ENCODE measurements at regions not wholly inside any gene's neighbourhood (a gene's known extent, or its start where the extent isn't known, plus 50 kb on each side); places are given as distances from the start of the nearest gene placed in this dataset.
A peak's percentile ranks its signal among the peaks of the same experiment; 100 is the strongest.

DNA sequence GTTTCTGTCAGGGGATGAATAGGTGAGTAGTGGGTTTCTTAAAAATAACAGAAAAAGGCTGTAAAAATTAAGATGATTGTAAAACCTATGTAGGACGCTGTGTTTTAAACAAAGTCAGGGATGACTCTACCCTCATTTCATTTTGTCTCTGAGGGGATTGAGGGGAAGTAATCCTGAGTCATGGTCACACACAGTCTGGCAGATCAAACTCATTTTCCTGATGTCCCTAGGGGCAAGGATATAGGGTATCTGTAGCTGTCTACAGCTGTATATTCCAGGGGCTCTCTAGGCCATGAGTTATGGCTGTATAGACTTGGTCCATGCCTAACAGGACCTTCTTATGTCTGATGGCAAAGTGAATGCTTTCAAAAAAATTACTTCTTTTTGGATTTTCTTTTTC is 421.1 kb downstream of the PDCD6IP start:
- no peak for DNase-seq (ENCODE audit: low spot score)
- peaks cover 55% of the 10 kb centered on the region for H3K4me1 Mint-ChIP-seq (ENCODE audit: low read depth)
- no peaks in the 10 kb centered on the region for H3K27me3 Mint-ChIP-seq (ENCODE audit: low read depth)
- peak overlapping the region; percentile 39 for H3K27ac Mint-ChIP-seq (ENCODE audit: unreplicated experiment)
- H3K36me3 Mint-ChIP-seq (ENCODE audit: low read depth), result peaks cover 1% of the 10 kb centered on the region
- no peak overlapping the region for H3K4me3 Mint-ChIP-seq (ENCODE audit: unreplicated experiment)
- peaks cover 2% of the 10 kb centered on the region for H3K9me3 Mint-ChIP-seq (ENCODE audit: low read depth)
- TF ChIP-seq, protein P1, sequence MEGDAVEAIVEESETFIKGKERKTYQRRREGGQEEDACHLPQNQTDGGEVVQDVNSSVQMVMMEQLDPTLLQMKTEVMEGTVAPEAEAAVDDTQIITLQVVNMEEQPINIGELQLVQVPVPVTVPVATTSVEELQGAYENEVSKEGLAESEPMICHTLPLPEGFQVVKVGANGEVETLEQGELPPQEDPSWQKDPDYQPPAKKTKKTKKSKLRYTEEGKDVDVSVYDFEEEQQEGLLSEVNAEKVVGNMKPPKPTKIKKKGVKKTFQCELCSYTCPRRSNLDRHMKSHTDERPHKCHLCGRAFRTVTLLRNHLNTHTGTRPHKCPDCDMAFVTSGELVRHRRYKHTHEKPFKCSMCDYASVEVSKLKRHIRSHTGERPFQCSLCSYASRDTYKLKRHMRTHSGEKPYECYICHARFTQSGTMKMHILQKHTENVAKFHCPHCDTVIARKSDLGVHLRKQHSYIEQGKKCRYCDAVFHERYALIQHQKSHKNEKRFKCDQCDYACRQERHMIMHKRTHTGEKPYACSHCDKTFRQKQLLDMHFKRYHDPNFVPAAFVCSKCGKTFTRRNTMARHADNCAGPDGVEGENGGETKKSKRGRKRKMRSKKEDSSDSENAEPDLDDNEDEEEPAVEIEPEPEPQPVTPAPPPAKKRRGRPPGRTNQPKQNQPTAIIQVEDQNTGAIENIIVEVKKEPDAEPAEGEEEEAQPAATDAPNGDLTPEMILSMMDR (IDR thresholded peaks at IDR 0.05), result no peak

DNA sequence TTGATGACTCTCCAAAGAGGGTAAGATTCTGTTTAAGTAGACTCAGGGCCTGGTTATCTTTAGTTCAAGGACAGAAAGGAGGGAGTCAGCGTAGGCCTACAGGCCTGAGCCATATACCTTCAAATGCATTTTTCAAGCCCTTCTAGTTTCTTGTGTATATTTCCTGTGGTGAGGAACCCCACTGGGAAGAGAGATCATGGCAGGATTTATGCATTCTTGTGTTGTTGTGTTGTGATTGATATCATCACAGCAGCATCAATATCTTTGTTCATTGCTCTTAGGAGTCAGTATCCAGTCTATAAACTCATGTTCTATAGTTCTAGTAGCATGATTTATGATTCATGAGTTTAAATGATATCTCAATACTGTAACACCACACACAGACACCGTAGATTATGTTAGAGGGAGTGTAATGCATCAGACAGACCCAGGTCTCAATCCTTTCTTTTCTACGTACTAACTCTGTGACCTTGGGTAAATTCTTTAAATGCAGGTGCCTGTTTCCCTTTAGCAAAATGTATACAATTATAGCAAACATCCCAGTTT is 427.5 kb downstream of the PDCD6IP start:
- no peak for DNase-seq (ENCODE audit: low spot score)
- Mint-ChIP-seq H3K27me3 (ENCODE audit: low read depth) (no peaks in the 10 kb centered on the region), H3K4me1 (ENCODE audit: low read depth) (peaks cover 45% of the 10 kb centered on the region), H3K27ac (ENCODE audit: unreplicated experiment) (no peak overlapping the region), H3K36me3 (ENCODE audit: low read depth) (no peaks in the 10 kb centered on the region), H3K4me3 (ENCODE audit: unreplicated experiment) (no peak overlapping the region), H3K9me3 (ENCODE audit: low read depth) (no peaks in the 10 kb centered on the region)
- TF ChIP-seq, protein P1 (IDR thresholded peaks at IDR 0.05), result no peak

- H3K27me3 Mint-ChIP-seq (ENCODE audit: low read depth), result no peaks in the 10 kb centered on the region
- TF ChIP-seq, protein P1 (IDR thresholded peaks at IDR 0.05), result no peak
- H3K9me3 Mint-ChIP-seq (ENCODE audit: low read depth), result no peaks in the 10 kb centered on the region
- H3K4me1 Mint-ChIP-seq (ENCODE audit: low read depth), result peaks cover 19% of the 10 kb centered on the region
- no peak for DNase-seq (ENCODE audit: low spot score)
- H3K4me3 Mint-ChIP-seq (ENCODE audit: unreplicated experiment), result no peak overlapping the region
- no peak overlapping the region for H3K27ac Mint-ChIP-seq (ENCODE audit: unreplicated experiment)
- no peaks in the 10 kb centered on the region for H3K36me3 Mint-ChIP-seq (ENCODE audit: low read depth)
Measured at GRCh38 chr3:34229876-34230275, 431.4 kb downstream of the PDCD6IP start.

DNA sequence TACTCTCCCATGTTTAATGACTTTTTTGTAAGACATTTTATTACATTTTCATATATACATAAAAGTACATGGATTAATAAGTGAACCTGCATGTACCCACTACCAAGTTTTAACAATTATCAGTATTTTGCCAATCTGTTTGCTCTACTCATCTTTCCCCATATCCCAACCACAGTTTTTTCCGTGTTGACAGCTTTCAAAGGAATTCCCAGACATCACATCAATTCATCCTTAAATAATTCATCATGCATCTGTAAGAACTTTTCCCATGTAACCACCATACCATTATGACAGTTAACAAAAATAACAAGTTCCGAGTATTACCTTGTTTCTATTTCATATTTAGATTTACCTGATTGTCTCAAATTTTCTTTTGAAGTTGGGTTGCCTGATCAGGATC is 436.7 kb downstream of the PDCD6IP start:
- H3K4me3 Mint-ChIP-seq (ENCODE audit: unreplicated experiment), result no peak overlapping the region
- no peaks in the 10 kb centered on the region for H3K36me3 Mint-ChIP-seq (ENCODE audit: low read depth)
- peaks cover 41% of the 10 kb centered on the region for H3K4me1 Mint-ChIP-seq (ENCODE audit: low read depth)
- TF ChIP-seq, protein P1 (IDR thresholded peaks at IDR 0.05), result no peak
- H3K27ac Mint-ChIP-seq (ENCODE audit: unreplicated experiment), result no peak overlapping the region
- no peaks in the 10 kb centered on the region for H3K9me3 Mint-ChIP-seq (ENCODE audit: low read depth)
- DNase-seq (ENCODE audit: low spot score), result no peak
- H3K27me3 Mint-ChIP-seq (ENCODE audit: low read depth), result no peaks in the 10 kb centered on the region

- Mint-ChIP-seq H3K4me3 (ENCODE audit: unreplicated experiment) (no peak overlapping the region), H3K9me3 (ENCODE audit: low read depth) (no peaks in the 10 kb centered on the region), H3K27ac (ENCODE audit: unreplicated experiment) (peak overlapping the region; percentile 20), H3K36me3 (ENCODE audit: low read depth) (no peaks in the 10 kb centered on the region), H3K4me1 (ENCODE audit: low read depth) (peaks cover 53% of the 10 kb centered on the region), H3K27me3 (ENCODE audit: low read depth) (no peaks in the 10 kb centered on the region)
- TF ChIP-seq, protein P1 (IDR thresholded peaks at IDR 0.05), result no peak
- no peak for DNase-seq (ENCODE audit: low spot score)
Measured at GRCh38 chr3:34237946-34238345, 439.5 kb downstream of the PDCD6IP start.
